AG10803 (cell line): ENCODE measurements at regions not wholly inside any gene's neighbourhood (a gene's known extent, or its start where the extent isn't known, plus 50 kb on each side); places are given as distances from the start of the nearest gene placed in this dataset.

Experiments
- DNase-seq: peaks from one replicate; pipeline ENCODE4 v3.0.0; 2010; ENCODE audit warnings: low read depth
- H3K4me3 ChIP-seq: 2 replicates; pipeline ENCODE4 v1.5.1; 2011; ENCODE audit warnings: mild to moderate bottlenecking, low read length, control low read depth
- CTCF ChIP-seq: conservative IDR thresholded peaks from 2 replicates; pipeline ENCODE4 v1.5.1; 2011; ENCODE audit warnings: mild to moderate bottlenecking, low read length, control low read depth, inconsistent platforms

GRCh38 chr2:181124497-181124896 lies 144.1 kb downstream of the UBE2E3 start:
- H3K4me3 ChIP-seq = no peak overlapping the region
- peak; percentile 40 for DNase-seq
- TF ChIP-seq CTCF = no peak

GRCh38 chr2:181125359-181125758 lies 145.0 kb downstream of the UBE2E3 start:
- DNase-seq = no peak

GRCh38 chr2:181126311-181126868 lies 146.0 kb downstream of the UBE2E3 start:
- no peak overlapping the region for H3K4me3 ChIP-seq
- DNase-seq = no peak
- no peak for TF ChIP-seq CTCF

More at GRCh38 chr2:181125359-181125758, 145.0 kb downstream of the UBE2E3 start:
- no peak for TF ChIP-seq CTCF
- H3K4me3 ChIP-seq = no peak overlapping the region

GRCh38 chr2:181128199-181128598 lies 147.8 kb downstream of the UBE2E3 start:
- no peak overlapping the region for H3K4me3 ChIP-seq
- no peak for TF ChIP-seq CTCF
- DNase-seq = no peak

DNA sequence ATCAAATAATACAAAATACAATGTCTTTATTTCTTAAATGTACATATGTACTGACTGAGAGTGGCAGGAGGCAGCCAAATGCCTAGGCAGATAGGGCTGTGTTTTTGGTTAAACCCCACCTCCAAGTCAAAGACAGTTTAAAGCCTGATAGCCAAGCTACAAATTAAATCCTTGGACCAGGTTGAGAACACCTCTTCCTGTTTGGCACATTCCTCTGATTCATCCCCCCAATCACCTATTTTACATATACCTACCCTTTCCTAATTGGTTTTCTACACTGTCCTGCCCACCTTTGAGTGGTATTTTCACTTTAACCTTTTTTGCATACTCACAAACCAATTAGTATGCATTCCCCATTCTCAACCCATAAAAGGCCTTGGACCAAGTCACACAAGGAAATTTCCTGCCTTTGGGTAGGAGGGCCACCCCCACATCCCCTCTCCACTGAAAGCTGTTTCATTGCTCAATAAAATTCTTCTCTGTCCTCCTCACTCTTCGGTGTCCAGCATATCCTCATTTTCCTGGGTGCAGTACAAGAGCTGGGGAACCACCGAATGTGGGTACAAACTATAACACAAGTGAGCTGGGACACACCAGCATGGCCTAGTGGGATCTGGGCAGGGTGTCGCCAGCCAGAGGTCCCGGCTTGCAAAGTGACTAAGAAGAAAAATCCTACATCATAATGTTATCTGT lies 149.1 kb downstream of the UBE2E3 start:
- no peak for DNase-seq
- no peak for TF ChIP-seq CTCF
- H3K4me3 ChIP-seq = no peak overlapping the region

DNA sequence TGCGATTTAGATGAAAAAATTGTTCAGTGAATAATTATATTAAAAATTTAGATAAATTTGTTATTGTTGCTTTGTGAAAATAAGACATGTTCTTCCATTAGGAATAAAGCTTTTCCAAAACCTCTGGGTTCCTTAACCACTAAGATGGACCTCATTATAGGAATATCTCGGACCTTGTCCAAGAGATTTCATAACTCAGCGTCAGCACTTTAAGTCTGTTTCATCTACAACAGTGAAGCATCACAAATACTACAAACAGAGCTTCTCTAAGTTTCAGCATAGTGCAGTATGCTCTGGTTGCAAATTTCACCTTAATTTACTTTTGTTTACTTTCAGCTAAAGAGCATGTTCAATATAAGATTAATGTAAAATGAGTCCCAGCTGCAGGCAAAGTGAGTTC lies 150.3 kb downstream of the UBE2E3 start:
- no peak for TF ChIP-seq CTCF
- DNase-seq = peak; percentile 76
- H3K4me3 ChIP-seq = no peak overlapping the region

- no peak for TF ChIP-seq CTCF
- DNase-seq = no peak
- no peak overlapping the region for H3K4me3 ChIP-seq
Observed at GRCh38 chr2:181131584-181131983, 151.2 kb downstream of the UBE2E3 start.
